GM18870 (cell line): ENCODE measurements at regions not wholly inside any gene's neighbourhood (a gene's known extent, or its start where the extent isn't known, plus 50 kb on each side); places are given as distances from the start of the nearest gene placed in this dataset.
"Not testable (repeated sequence)": the region's sequence is repeated elsewhere in the genome, so short reads cannot be mapped to it uniquely, and the experiment has no call there.

Experiments used
- ATAC-seq: cut with Tn5 transposase; IDR thresholded peaks from one replicate; pipeline ENCODE4 v1.9.1; 2021; ENCODE audit warnings: moderate library complexity; ENCODE audit not compliant: unreplicated experiment

- ATAC-seq: no peak
These were observed 256.2 kb downstream of the TAFA4 start for GRCh38 chr3:68676136-68676535.

GRCh38 chr3:68667346-68667745, 265.0 kb downstream of the TAFA4 start:
- no peak for ATAC-seq

GRCh38 chr3:68666429-68667136, 265.8 kb downstream of the TAFA4 start:
- no peak for ATAC-seq

- ATAC-seq: no peak
These were observed 268.1 kb downstream of the TAFA4 start for GRCh38 chr3:68664276-68664675.

GRCh38 chr3:68662176-68662575, 270.2 kb downstream of the TAFA4 start:
- ATAC-seq: no peak

- ATAC-seq: not testable (repeated sequence)
These were observed 281.7 kb downstream of the TAFA4 start for GRCh38 chr3:68650657-68651056.

GRCh38 chr3:68648494-68648893, 283.9 kb downstream of the TAFA4 start:
- no peak for ATAC-seq

GRCh38 chr3:68631850-68632545, 300.3 kb downstream of the TAFA4 start:
- no peak for ATAC-seq

- ATAC-seq: no peak
These were observed 312.1 kb downstream of the TAFA4 start for GRCh38 chr3:68620211-68620610.

- ATAC-seq: no peak
These were observed 318.3 kb downstream of the TAFA4 start for GRCh38 chr3:68614087-68614486.

GRCh38 chr3:68571321-68571720, 361.0 kb downstream of the TAFA4 start:
- no peak for ATAC-seq

GRCh38 chr3:68560728-68561127, 371.6 kb downstream of the TAFA4 start:
- no peak for ATAC-seq

GRCh38 chr3:68535782-68536181, 396.6 kb downstream of the TAFA4 start:
- no peak for ATAC-seq

GRCh38 chr3:68523330-68523729, 409.0 kb downstream of the TAFA4 start:
- no peak for ATAC-seq

- ATAC-seq: no peak
These were observed 417.1 kb downstream of the TAFA4 start for GRCh38 chr3:68515237-68515636.

- ATAC-seq: no peak
These were observed 428.1 kb downstream of the TAFA4 start for GRCh38 chr3:68504201-68504600.

GRCh38 chr3:68485845-68486244, 446.5 kb downstream of the TAFA4 start:
- ATAC-seq: not testable (repeated sequence)

- ATAC-seq: no peak
These were observed 447.3 kb downstream of the TAFA4 start for GRCh38 chr3:68485051-68485450.

- no peak for ATAC-seq
These were observed 448.7 kb downstream of the TAFA4 start for GRCh38 chr3:68483601-68484000.

- ATAC-seq: no peak
These were observed 449.3 kb downstream of the TAFA4 start for GRCh38 chr3:68483041-68483440.

GRCh38 chr3:68482565-68482964, 449.8 kb downstream of the TAFA4 start:
- no peak for ATAC-seq

GRCh38 chr3:68479779-68480178, 452.6 kb downstream of the TAFA4 start:
- no peak for ATAC-seq
